Spleen (tissue), 11 donors: ENCODE measurements at regions not wholly inside any gene's neighbourhood (a gene's known extent, or its start where the extent isn't known, plus 50 kb on each side); places are given as distances from the start of the nearest gene placed in this dataset.

ENCODE experiments used
- DNase-seq: peaks from one replicate; pipeline ENCODE4 v3.0.0-alpha.2; 2020
- H3K27ac ChIP-seq, 8 donors: fragments of 200-600 bp; sonication (generic) in 7 of 8; 1 replicate in 4 of 8; 2 replicates in 4 of 8; pipeline versions ENCODE4 v1.5.0 to v1.8.0; 2016 to 2021; ENCODE audit warnings: inconsistent platforms in 4 of 8, mild to moderate bottlenecking in 4 of 8, moderate library complexity in 1 of 8
- H3K27me3 ChIP-seq, 7 donors: fragments of 200-600 bp; sonication (generic) in 6 of 7; replicated peaks in 1 of 7; 1 replicate in 4 of 7; 2 replicates in 3 of 7; pipeline versions ENCODE4 v1.5.0 to v1.8.0; 2016 to 2021; ENCODE audit warnings: inconsistent platforms in 3 of 7, mild to moderate bottlenecking in 1 of 7
- H3K36me3 ChIP-seq, 6 donors: fragments of 200-600 bp; sonication (generic) in 5 of 6; 1 replicate in 4 of 6; 2 replicates in 2 of 6; pipeline versions ENCODE4 v1.5.0 to v1.8.0; 2016 to 2021; ENCODE audit warnings: inconsistent platforms in 2 of 6
- H3K4me1 ChIP-seq, 6 donors: fragments of 200-600 bp; sonication (generic) in 5 of 6; 1 replicate in 3 of 6; 2 replicates in 3 of 6; pipeline versions ENCODE4 v1.5.0 to v1.8.0; 2016 to 2021; ENCODE audit warnings: inconsistent platforms in 3 of 6
- H3K4me3 ChIP-seq, 8 donors: fragments of 200-600 bp; sonication (generic) in 7 of 8; 1 replicate in 4 of 8; 2 replicates in 4 of 8; pipeline versions ENCODE4 v1.5.0 to v1.8.0; 2016 to 2021; ENCODE audit warnings: inconsistent platforms in 4 of 8, mild to moderate bottlenecking in 4 of 8, moderate library complexity in 2 of 8
- H3K9me3 ChIP-seq, 8 donors: fragments of 200-600 bp; sonication (generic) in 7 of 8; 1 replicate in 4 of 8; 2 replicates in 4 of 8; pipeline versions ENCODE4 v1.5.0 to v1.8.0; 2016 to 2021; ENCODE audit warnings: inconsistent platforms in 4 of 8
- CTCF ChIP-seq, 11 experiments: fragments of 200-600 bp in 7 of 11; fragments of 450-650 bp in 4 of 11; sonication (generic) in 4 of 11; IDR thresholded peaks in 8 of 11; conservative IDR thresholded peaks in 3 of 11; 1 replicate in 7 of 11; 2 replicates in 4 of 11; pipeline versions ENCODE4 v1.4.0 to v1.8.0; 2016 to 2021; ENCODE audit warnings: antibody characterized with exemption in 11 of 11, inconsistent platforms in 4 of 11, mild to moderate bottlenecking in 1 of 11
- POLR2A ChIP-seq, 3 donors: fragments of 450-650 bp; IDR thresholded peaks; one replicate each; pipeline ENCODE4 v1.5.1; 2017; ENCODE audit warnings: antibody characterized with exemption in 3 of 3, mild to moderate bottlenecking in 1 of 3
- POLR2AphosphoS5 ChIP-seq, 3 donors: sonication (generic); formaldehyde crosslinking; IDR thresholded peaks; one replicate each; pipeline ENCODE4 v1.5.1; 2017; ENCODE audit warnings: antibody characterized with exemption in 3 of 3
- WGBS, 5 donors: extraction: QIAGEN DNeasy Blood & Tissue Kit in 3 of 5; methylation state at CpG; one replicate each; pipeline versions ENCODE4 v1.1.5 to v1.1.7; 2013 to 2018; 5-methylcytosine and 5-hydroxymethylcytosine counted together
- intact Hi-C: fragments of 100-400 bp; cut with DNase I; formaldehyde crosslinking; loops from one replicate; pipeline ENCODE4 v1.15.0; 2023; ENCODE audit warnings: low total_unique reads
- donor health status: healthy with polysubstance abuse.
- donor health status: DM: no; HTN: no; CAD: no; lungs with moderate emphysema.
- donor health status: DM: no; HTN: no; CAD: no.
- donor health status: Bipolar disorder and iron deficiency.
- donor health status: healthy.
- donor health status: DM: no; HTN: no; CAD: no.
- donor health status: DM: yes; HTN: yes; CAD: no.

GRCh38 chr22:46040471-46041465 is 63.8 kb upstream of the WNT7B start:
- no peaks in the 10 kb centered on the region for H3K27me3 ChIP-seq
- H3K4me1 ChIP-seq, result peaks cover 33 to 92% (median 74%) of the 10 kb centered on the region in 6 donors
- peak overlapping the region; percentile 61 to 99 (median 92) for H3K27ac ChIP-seq
- TF ChIP-seq POLR2AphosphoS5 (IDR thresholded peaks at IDR 0.05), result peak; percentile 11 to 45 (median 16)
- no peak for TF ChIP-seq POLR2A (IDR thresholded peaks at IDR 0.05)
- no peak for TF ChIP-seq CTCF (IDR thresholded peaks at IDR 0.05 in 8 of 11, conservative IDR thresholded peaks at IDR 0.05 in 3 of 11)
- peak; percentile 75 for DNase-seq
- 70 to 76% (median 73%) methylated on average over 19 to 20 of the region's 20 CpGs for WGBS, 5 donors
- H3K36me3 ChIP-seq, result no peaks in the 10 kb centered on the region
- no peak overlapping the region for H3K4me3 ChIP-seq
- no peaks in the 10 kb centered on the region for H3K9me3 ChIP-seq
- intact Hi-C loops, result no loop called here

GRCh38 chr22:46041642-46042041 is 64.7 kb upstream of the WNT7B start:
- 77 to 85% (median 80%) methylated on average over 9 of the region's 9 CpGs for WGBS, 5 donors
- no peak for TF ChIP-seq POLR2AphosphoS5 (IDR thresholded peaks at IDR 0.05)
- TF ChIP-seq POLR2A (IDR thresholded peaks at IDR 0.05), result no peak
- TF ChIP-seq CTCF (IDR thresholded peaks at IDR 0.05 in 8 of 11, conservative IDR thresholded peaks at IDR 0.05 in 3 of 11), result no peak
- no peaks in the 10 kb centered on the region for H3K36me3 ChIP-seq
- H3K9me3 ChIP-seq, result no peaks in the 10 kb centered on the region
- peak; percentile 53 for DNase-seq
- peak overlapping the region in 7 of 8 donors; percentile 61 to 99 (median 92) for H3K27ac ChIP-seq
- intact Hi-C loops, result no loop called here
- peaks cover 32 to 94% (median 78%) of the 10 kb centered on the region in 6 donors for H3K4me1 ChIP-seq
- no peaks in the 10 kb centered on the region for H3K27me3 ChIP-seq
- H3K4me3 ChIP-seq, result no peak overlapping the region

- H3K4me1 ChIP-seq, result peaks cover 31 to 96% (median 81%) of the 10 kb centered on the region in 6 donors
- WGBS, 5 donors, result 68 to 84% (median 83%) methylated on average over 10 to 11 of the region's 11 CpGs
- H3K4me3 ChIP-seq, result peak overlapping the region in 1 of 8 donors; percentile 8
- DNase-seq, result peak; percentile 45
- intact Hi-C loops, result no loop called here
- H3K27ac ChIP-seq, result peak overlapping the region in 7 of 8 donors; percentile 91 to 99 (median 93)
- no peaks in the 10 kb centered on the region for H3K36me3 ChIP-seq
- TF ChIP-seq POLR2A (IDR thresholded peaks at IDR 0.05) (no peak), CTCF (IDR thresholded peaks at IDR 0.05 in 8 of 11, conservative IDR thresholded peaks at IDR 0.05 in 3 of 11) (no peak), POLR2AphosphoS5 (IDR thresholded peaks at IDR 0.05) (no peak)
- no peaks in the 10 kb centered on the region for H3K9me3 ChIP-seq
- no peaks in the 10 kb centered on the region for H3K27me3 ChIP-seq
These were observed 65.8 kb upstream of the WNT7B start for GRCh38 chr22:46042786-46043185.

GRCh38 chr22:46043339-46043738 is 66.4 kb upstream of the WNT7B start:
- Histone ChIP-seq H3K27me3 (no peaks in the 10 kb centered on the region), H3K4me3 (peak overlapping the region in 4 of 8 donors; percentile 35 to 81 (median 54)), H3K9me3 (no peaks in the 10 kb centered on the region), H3K36me3 (no peaks in the 10 kb centered on the region), H3K4me1 (peaks cover 33 to 96% (median 87%) of the 10 kb centered on the region in 6 donors), H3K27ac (peak overlapping the region; percentile 88 to 99 (median 92))
- TF ChIP-seq CTCF (IDR thresholded peaks at IDR 0.05 in 8 of 11, conservative IDR thresholded peaks at IDR 0.05 in 3 of 11) (no peak), POLR2A (IDR thresholded peaks at IDR 0.05) (no peak), POLR2AphosphoS5 (IDR thresholded peaks at IDR 0.05) (no peak)
- WGBS, 5 donors, result 64 to 85% (median 73%) methylated on average over 7 of the region's 7 CpGs
- DNase-seq, result peak; percentile 54
- intact Hi-C loops, result no loop called here
